ENCODE measurements at regions not wholly inside any gene's neighbourhood (a gene's known extent, or its start where the extent isn't known, plus 50 kb on each side); places are given as distances from the start of the nearest gene placed in this dataset.

GRCh38 chr6:129967427-129967826 is 51.0 kb upstream of the L3MBTL3 start:
- Histone ChIP-seq H3K27ac (no peak overlapping the region), H3K36me3 (ENCODE audit: insufficient read depth, low read length) (no peaks in the 10 kb centered on the region), H3K9me3 (ENCODE audit: low read depth, low read length) (no peaks in the 10 kb centered on the region), H3K4me3 (no peak overlapping the region), H3K9ac (ENCODE audit: insufficient read length) (no peak overlapping the region)
- no peak for TF ChIP-seq EZH2 (IDR thresholded peaks at IDR 0.05)
- no peak for TF ChIP-seq POLR2AphosphoS5 (IDR thresholded peaks at IDR 0.05; ENCODE audit: borderline replicate concordance, low read depth, low read length)
- no peak for TF ChIP-seq FOXP2 (optimal IDR thresholded peaks at IDR 0.05; ENCODE audit: control extremely low read depth, extremely low read length, insufficient read depth)
- DNase-seq (ENCODE audit: low read depth, low spot score): no peak

GRCh38 chr6:129966125-129966524 is 52.3 kb upstream of the L3MBTL3 start:
- no peaks in the 10 kb centered on the region for H3K9me3 ChIP-seq (ENCODE audit: low read depth, low read length)
- TF ChIP-seq FOXP2 (optimal IDR thresholded peaks at IDR 0.05; ENCODE audit: control extremely low read depth, extremely low read length, insufficient read depth) (no peak), EZH2 (IDR thresholded peaks at IDR 0.05) (no peak), POLR2AphosphoS5 (IDR thresholded peaks at IDR 0.05; ENCODE audit: borderline replicate concordance, low read depth, low read length) (no peak)
- no peak overlapping the region for H3K27ac ChIP-seq
- no peak for DNase-seq (ENCODE audit: low read depth, low spot score)
- no peak overlapping the region for H3K9ac ChIP-seq (ENCODE audit: insufficient read length)
- no peak overlapping the region for H3K4me3 ChIP-seq
- H3K36me3 ChIP-seq (ENCODE audit: insufficient read depth, low read length): no peaks in the 10 kb centered on the region

GRCh38 chr6:129965096-129965495 is 53.3 kb upstream of the L3MBTL3 start:
- Histone ChIP-seq H3K27ac (no peak overlapping the region), H3K9ac (ENCODE audit: insufficient read length) (no peak overlapping the region), H3K9me3 (ENCODE audit: low read depth, low read length) (no peaks in the 10 kb centered on the region), H3K36me3 (ENCODE audit: insufficient read depth, low read length) (no peaks in the 10 kb centered on the region), H3K4me3 (no peak overlapping the region)
- DNase-seq (ENCODE audit: low read depth, low spot score): no peak
- no peak for TF ChIP-seq FOXP2 (optimal IDR thresholded peaks at IDR 0.05; ENCODE audit: control extremely low read depth, extremely low read length, insufficient read depth)
- TF ChIP-seq EZH2 (IDR thresholded peaks at IDR 0.05): no peak
- TF ChIP-seq POLR2AphosphoS5 (IDR thresholded peaks at IDR 0.05; ENCODE audit: borderline replicate concordance, low read depth, low read length): no peak

GRCh38 chr6:129959358-129959930 is 58.9 kb upstream of the L3MBTL3 start:
- no peak for DNase-seq (ENCODE audit: low read depth, low spot score)
- Histone ChIP-seq H3K36me3 (ENCODE audit: insufficient read depth, low read length) (no peaks in the 10 kb centered on the region), H3K4me3 (no peak overlapping the region), H3K9ac (ENCODE audit: insufficient read length) (no peak overlapping the region), H3K9me3 (ENCODE audit: low read depth, low read length) (no peaks in the 10 kb centered on the region), H3K27ac (no peak overlapping the region)
- TF ChIP-seq EZH2 (IDR thresholded peaks at IDR 0.05) (no peak), POLR2AphosphoS5 (IDR thresholded peaks at IDR 0.05; ENCODE audit: borderline replicate concordance, low read depth, low read length) (no peak), FOXP2 (optimal IDR thresholded peaks at IDR 0.05; ENCODE audit: control extremely low read depth, extremely low read length, insufficient read depth) (no peak)

- Histone ChIP-seq H3K27ac (no peak overlapping the region), H3K9ac (ENCODE audit: insufficient read length) (no peak overlapping the region), H3K9me3 (ENCODE audit: low read depth, low read length) (no peaks in the 10 kb centered on the region), H3K4me3 (no peak overlapping the region), H3K36me3 (ENCODE audit: insufficient read depth, low read length) (no peaks in the 10 kb centered on the region)
- no peak for DNase-seq (ENCODE audit: low read depth, low spot score)
- TF ChIP-seq FOXP2 (optimal IDR thresholded peaks at IDR 0.05; ENCODE audit: control extremely low read depth, extremely low read length, insufficient read depth) (no peak), EZH2 (IDR thresholded peaks at IDR 0.05) (no peak), POLR2AphosphoS5 (IDR thresholded peaks at IDR 0.05; ENCODE audit: borderline replicate concordance, low read depth, low read length) (no peak)
These were observed 60.2 kb upstream of the L3MBTL3 start for GRCh38 chr6:129957941-129958898.

- no peaks in the 10 kb centered on the region for H3K36me3 ChIP-seq (ENCODE audit: insufficient read depth, low read length)
- H3K9ac ChIP-seq (ENCODE audit: insufficient read length): no peak overlapping the region
- H3K27ac ChIP-seq: no peak overlapping the region
- no peak for DNase-seq (ENCODE audit: low read depth, low spot score)
- H3K9me3 ChIP-seq (ENCODE audit: low read depth, low read length): no peaks in the 10 kb centered on the region
- H3K4me3 ChIP-seq: no peak overlapping the region
- TF ChIP-seq POLR2AphosphoS5 (IDR thresholded peaks at IDR 0.05; ENCODE audit: borderline replicate concordance, low read depth, low read length) (no peak), FOXP2 (optimal IDR thresholded peaks at IDR 0.05; ENCODE audit: control extremely low read depth, extremely low read length, insufficient read depth) (no peak), EZH2 (IDR thresholded peaks at IDR 0.05) (no peak)
These were observed 62.8 kb upstream of the L3MBTL3 start for GRCh38 chr6:129955584-129955983.

- no peaks in the 10 kb centered on the region for H3K9me3 ChIP-seq (ENCODE audit: low read depth, low read length)
- H3K4me3 ChIP-seq: no peak overlapping the region
- 0 out of 2 replicates have a peak overlapping the region, but pooled peaks have one; percentile 25 for H3K27ac ChIP-seq
- no peak for TF ChIP-seq FOXP2 (optimal IDR thresholded peaks at IDR 0.05; ENCODE audit: control extremely low read depth, extremely low read length, insufficient read depth)
- no peak for TF ChIP-seq EZH2 (IDR thresholded peaks at IDR 0.05)
- TF ChIP-seq POLR2AphosphoS5 (IDR thresholded peaks at IDR 0.05; ENCODE audit: borderline replicate concordance, low read depth, low read length): no peak
- H3K9ac ChIP-seq (ENCODE audit: insufficient read length): no peak overlapping the region
- no peak for DNase-seq (ENCODE audit: low read depth, low spot score)
- no peaks in the 10 kb centered on the region for H3K36me3 ChIP-seq (ENCODE audit: insufficient read depth, low read length)
These were observed 63.5 kb upstream of the L3MBTL3 start for GRCh38 chr6:129954749-129955431.

GRCh38 chr6:129947797-129948196 is 70.6 kb upstream of the L3MBTL3 start:
- DNase-seq (ENCODE audit: low read depth, low spot score): no peak
- H3K9ac ChIP-seq (ENCODE audit: insufficient read length): no peak overlapping the region
- TF ChIP-seq POLR2AphosphoS5 (IDR thresholded peaks at IDR 0.05; ENCODE audit: borderline replicate concordance, low read depth, low read length) (no peak), EZH2 (IDR thresholded peaks at IDR 0.05) (no peak), FOXP2 (optimal IDR thresholded peaks at IDR 0.05; ENCODE audit: control extremely low read depth, extremely low read length, insufficient read depth) (no peak)
- no peaks in the 10 kb centered on the region for H3K36me3 ChIP-seq (ENCODE audit: insufficient read depth, low read length)
- no peak overlapping the region for H3K27ac ChIP-seq
- H3K9me3 ChIP-seq (ENCODE audit: low read depth, low read length): no peaks in the 10 kb centered on the region; the same call in 1 of the 2 replicates
- H3K4me3 ChIP-seq: no peak overlapping the region

Measured in SK-N-MC (cell line).